Right kidney (tissue), 1 donor: ENCODE measurements at regions not wholly inside any gene's neighbourhood (a gene's known extent, or its start where the extent isn't known, plus 50 kb on each side); places are given as distances from the start of the nearest gene placed in this dataset.
"Not testable (repeated sequence)": the region's sequence is repeated elsewhere in the genome, so short reads cannot be mapped to it uniquely, and the experiment has no call there.

Experiments used
- DNase-seq: peaks from one replicate; pipeline ENCODE4 v3.0.0-alpha.2; 2016

DNA sequence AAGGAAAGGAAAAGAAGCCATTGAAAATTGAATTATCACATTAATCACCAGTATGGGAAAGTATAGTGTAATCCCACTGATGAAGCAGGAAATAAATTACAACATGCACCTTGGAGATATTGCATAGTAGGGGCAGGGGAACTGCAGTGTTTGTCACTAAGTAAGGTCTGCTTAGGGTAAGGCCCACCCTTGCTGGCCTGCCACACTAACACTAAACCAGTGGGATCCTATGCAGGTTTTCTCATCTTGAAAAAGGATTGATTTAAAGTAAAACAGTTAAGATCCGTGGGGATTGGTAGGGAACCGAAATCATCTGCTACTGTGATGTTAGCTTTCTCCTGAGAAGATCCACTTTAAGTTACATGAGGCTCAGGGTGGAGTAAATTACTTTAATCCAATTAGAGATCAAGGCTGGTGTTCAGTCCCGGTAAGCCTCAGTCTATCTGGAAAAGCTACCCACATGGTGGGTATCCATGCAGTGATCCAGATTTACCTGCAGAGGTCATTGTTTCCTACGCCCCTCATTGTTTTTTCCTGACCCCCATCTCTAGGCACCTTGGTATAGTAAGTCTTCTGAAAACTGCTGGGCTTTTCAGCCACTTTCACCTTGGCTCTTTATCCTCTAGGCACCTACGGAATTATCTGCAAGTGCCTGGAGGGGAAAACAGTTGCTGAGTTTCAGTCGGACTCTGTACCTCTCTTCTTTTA, 1014.9 kb upstream of the ATXN8OS start:
- DNase-seq: no peak

DNA sequence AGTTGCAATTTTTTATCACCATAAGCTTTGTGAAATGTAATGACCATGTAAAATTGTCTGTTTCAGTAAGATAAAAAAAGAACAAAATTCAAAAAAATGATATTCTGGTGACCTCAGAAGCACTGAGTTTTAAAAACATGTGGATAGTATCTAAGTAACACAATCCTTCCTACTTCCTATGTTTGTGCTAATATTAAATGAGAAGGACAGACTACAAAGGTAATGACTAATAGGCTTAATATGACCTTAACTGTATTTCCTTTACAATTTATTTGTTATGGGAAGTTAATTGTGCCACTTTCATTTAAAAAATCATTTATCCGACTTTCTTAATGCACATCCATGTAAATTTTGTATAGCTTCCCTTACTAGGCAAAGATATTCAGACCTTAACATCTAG, 1030.4 kb upstream of the ATXN8OS start:
- DNase-seq: no peak

DNA sequence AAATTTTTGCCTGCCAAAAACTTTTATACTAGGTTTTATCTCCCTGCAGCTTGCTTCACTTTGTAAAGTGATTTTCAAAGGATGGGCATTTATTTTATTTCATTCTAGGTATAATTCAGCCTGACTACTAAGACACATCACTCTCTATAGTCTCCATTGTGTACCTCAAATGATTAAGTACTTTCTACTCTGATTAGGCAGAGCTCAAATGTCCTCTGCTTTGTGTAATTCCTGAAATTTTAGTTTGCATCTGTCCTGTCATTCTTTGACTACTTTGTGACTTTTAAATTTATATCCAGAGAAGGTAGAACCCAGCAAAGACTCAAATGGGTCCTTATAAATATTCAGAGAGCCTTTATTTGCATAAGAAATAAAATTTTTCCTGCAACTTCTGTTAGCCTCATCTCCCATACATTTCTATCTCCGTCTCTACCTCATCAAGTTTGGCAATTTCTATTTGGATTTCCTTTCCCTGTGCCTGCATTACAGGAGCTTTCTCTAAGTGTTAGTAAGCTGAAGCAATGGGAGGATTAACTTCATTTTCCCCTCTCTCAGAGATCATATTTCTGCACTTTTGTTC, 1038.0 kb upstream of the ATXN8OS start:
- no peak for DNase-seq

DNA sequence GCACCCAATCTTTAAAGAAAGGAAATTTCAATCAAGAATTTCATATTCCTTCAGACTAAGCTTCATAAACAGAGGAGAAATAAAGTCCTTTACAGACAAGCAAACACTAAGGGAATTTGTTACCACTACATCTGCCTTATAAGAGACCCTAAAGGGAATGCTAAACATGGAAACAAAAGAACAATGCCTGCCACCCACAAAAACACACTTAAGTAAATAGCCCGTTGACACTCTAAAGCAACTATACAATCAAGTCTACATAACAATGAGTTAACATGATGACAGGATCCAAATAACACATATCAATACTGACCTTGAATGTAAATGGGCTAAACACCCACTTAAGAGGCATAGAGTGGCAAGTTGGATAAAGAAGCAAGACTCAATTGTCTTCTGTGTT, 1056.9 kb upstream of the ATXN8OS start:
- no peak for DNase-seq

DNA sequence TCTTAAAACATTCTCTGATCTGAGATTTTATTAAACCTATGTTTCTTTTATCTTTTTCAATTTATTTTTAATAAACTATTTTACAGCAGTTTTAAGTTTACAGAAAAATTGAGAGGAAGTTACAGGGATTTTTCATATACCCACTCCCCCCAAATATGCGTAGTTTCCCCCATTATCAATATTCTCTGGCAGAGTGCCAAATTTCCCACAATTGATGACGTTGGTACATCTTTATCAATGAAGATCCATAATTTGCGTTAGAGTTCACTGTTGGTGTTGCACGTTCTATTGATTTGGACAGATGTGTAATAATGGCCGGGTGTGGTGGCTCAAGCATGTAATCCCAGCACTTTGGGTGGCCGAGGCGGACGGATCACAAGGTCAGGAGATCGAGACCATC, 1063.0 kb upstream of the ATXN8OS start:
- DNase-seq: no peak

DNA sequence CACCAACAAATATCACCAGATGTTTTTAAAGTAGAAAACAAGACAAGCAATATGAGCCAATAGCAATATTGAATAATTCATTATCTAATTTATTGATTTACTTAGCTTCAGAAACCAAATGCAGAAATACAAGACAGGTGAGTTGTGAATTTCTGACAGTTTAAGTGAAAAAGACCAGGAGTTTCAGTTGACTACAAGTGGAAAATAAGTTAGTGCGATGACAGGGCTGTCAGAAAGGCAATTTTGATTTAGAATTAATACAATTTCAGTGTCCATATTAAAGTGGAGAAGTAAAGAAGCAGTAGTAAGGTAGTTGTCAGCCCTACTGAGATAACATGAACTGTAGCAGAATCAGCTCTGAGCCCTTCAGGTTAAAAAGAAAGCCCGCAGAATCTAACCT, 1066.7 kb upstream of the ATXN8OS start:
- no peak for DNase-seq

DNA sequence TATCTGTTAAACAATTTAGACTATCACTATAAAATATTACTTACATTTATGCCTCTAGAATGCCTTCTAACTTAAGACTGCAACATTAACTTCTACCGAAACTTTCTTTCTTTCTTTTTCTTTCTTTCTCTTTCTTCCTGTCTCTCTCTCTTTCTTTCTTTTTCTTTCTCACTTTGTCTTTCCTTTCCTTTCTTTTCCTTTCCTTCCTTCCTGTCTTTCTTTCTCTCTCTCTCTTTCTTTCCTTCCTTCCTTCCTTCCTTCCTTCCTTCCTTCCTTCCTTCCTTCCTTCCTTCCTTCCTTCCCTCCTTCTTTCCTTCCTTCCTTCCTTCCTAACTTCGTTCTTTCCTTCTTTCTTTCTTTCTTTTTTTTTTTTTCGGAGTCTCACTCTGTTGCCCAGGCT, 1071.9 kb upstream of the ATXN8OS start:
- no peak for DNase-seq

DNA sequence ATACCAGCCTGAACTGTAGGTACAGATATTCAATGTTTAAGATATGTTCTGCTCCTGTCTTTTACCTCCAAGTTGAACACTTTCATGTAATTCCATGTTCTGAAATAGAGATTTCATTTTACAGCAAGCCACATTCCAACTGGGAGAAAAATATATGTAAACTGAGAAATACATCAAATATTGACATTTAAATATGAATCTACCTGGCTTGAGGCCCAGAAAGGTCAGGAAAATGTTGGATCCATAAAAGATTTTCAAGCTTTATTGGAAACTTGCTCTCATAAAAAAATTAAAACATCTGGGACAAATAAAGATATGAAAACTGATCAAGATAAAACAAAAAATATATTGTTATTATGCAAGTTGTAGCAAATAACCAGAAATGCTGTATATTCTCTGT, 1078.7 kb upstream of the ATXN8OS start:
- DNase-seq: no peak

DNA sequence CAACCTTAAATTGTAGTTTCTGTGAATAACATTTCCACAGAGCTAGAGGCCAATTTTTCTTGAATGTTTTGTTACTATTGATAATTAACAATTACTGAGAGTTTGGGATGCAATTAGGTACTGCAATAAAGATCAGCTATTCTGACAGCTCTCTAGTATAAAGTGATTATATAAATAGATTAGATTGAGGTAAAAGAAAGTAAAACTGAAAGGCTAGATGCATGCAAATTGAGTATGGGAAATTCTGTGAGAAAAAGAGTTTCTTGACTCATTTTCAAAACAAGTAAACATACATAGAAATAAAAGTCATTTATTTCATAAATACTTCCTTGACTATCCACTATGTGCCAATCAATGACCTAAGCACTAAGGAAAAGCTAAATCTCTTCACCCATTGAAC, 1087.5 kb upstream of the ATXN8OS start:
- DNase-seq: no peak

DNA sequence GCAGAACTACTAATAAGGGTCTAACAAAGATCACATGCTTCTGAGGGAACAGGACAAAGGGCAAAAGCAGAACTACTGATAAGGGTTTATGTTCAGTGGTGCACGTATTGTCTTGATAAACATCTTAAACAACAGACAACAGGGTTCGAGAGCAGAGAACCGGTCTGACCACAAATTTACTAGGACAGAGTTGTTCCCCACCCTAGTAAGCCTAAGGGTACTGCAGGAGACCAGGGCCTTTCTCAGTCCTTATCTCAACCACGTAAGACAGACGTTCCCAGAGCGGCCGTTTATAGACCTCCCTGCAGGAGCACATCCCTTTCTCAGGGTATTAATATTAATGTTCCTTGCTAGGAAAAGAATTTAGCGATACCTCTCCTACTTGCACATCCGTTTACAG, 1089.5 kb upstream of the ATXN8OS start:
- DNase-seq: not testable (repeated sequence)

DNA sequence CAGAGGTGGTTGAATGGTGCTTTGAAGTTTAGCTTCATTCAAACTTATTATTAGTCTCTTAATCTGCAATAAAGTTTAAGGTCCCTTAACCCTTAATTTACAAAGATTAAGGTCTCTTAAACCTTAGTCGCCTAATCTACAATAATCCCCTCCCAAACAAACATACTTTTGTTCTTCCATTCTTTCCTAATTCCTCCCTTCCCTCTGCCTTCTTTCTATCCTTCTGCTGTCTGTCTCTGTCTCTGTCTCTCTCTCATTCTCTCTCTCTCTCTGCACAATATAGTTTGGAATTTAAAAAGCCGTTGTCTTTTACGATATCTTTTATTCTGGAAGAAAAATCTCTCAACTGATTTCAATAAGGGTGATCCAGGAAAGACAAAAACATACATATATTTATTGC, 1096.8 kb upstream of the ATXN8OS start:
- no peak for DNase-seq

DNA sequence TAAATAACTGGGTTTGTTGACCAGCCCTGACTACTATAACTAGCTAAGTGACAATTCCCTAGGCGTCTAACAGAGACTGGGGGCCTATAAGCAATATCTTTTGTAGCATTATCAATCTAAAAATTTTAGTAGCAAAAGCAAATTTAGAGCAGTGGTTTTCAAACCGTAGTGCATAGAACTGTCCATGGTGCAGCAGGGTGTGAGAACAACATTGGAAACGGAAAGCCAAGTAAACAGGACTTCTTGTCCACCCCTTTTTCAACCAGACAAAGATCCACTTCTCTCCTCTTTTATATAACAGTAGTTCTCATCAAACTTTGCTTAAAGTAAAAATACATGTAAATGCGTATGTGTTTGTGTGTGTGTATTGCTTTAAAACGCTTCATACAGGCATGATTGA, 1099.1 kb upstream of the ATXN8OS start:
- no peak for DNase-seq

DNA sequence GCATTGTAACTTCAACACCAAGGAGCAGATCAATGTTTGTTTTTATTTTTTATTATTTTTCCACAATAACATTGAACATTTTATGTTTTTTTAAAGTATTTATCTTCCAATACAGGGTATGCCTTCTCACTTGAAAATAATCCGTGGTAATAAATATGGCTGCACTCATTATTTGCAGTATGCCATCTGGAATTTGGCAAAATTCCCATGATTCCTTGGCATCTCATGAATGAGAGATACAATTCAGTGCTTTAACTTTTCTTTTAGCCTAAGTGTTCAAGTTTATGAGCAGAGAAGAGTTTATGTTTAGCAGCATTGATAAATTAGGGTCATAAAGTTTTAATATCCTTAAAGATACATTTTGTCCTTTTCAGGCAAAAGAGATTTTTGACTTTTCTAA, 1109.6 kb upstream of the ATXN8OS start:
- no peak for DNase-seq

DNA sequence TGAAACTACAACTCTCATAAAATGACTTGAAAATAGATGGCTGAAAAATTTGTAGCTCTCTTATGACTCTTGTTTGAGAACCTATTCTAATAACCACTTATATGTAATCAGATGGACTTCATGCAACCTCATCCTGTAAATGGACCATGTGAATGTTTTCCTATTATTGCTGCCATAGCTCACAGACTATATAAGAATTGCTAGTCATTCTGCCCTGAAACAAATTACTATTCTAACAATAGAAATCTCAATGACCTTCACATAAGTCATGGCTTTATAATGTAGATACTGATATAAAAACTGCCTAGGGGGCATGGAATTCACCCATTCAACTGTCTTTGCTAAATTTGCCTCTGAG, 1111.0 kb upstream of the ATXN8OS start:
- no peak for DNase-seq

DNA sequence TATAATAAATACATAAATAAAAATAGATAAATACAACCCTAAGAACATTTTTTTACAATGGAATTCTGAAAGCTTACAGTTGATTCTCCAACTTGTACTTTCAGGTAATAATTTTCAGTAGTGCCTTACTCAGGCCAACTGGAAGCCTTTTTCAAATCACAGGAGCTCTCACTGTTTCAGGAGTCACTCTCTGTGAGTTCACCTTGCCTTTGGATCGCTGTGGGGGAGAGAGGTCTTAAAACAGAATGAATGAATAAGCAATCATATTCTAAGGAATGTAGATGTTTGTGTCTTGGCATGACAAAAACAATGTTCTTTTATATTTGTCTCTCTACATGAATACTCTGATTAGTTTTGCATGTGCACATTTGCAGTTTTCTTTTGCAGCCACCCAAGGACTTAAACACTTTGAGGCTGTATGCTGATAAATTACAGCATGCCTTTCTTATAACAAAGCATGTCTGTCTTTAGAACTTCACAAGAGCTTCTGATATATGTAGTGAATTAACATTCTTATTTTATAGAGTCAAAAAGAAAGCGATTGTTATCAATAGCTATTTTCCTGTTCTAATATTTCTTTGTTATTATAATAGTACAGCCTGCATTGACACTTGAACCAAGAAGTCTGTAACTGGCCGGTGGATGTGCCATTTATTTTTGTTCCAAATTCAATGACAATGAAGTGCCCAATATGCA, 1111.5 kb upstream of the ATXN8OS start:
- DNase-seq: no peak

DNA sequence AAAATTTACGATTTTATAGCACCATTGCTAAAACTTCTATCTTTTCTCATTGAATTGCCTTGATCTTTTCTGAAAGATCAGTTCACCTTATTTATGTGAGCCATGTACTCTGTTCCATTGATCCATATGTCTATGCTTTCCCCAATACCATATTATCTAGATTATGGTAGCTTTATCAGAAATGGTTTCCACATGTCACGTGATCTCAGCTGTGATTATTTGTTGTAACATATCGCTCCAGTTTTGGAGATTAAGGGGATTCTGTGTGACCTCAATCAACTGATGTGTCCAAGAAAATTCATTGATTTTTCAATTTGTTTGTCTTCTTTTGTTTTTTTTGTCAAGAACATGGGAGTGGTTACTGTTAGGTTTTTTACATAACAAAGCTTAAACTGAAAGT, 1114.5 kb upstream of the ATXN8OS start:
- no peak for DNase-seq

DNA sequence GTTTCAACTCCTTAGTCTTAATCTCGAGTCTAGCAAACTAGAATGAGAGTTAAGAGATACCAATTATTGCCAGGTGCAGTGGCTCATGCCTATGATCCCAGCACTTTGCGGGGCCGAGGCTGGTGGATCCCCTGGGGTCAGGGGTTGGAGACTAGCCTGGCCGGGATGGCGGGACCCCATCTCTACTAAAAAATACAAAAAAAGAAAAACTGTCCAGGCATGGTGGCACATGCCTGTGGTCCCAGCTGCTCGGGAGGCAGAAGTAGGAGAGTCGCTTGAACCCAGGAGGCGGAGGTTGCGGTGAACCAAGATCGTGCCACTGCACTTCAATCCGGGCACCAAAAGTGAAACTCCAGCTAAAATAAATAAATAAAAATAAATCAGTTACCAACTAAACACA, 1119.5 kb upstream of the ATXN8OS start:
- no peak for DNase-seq

DNA sequence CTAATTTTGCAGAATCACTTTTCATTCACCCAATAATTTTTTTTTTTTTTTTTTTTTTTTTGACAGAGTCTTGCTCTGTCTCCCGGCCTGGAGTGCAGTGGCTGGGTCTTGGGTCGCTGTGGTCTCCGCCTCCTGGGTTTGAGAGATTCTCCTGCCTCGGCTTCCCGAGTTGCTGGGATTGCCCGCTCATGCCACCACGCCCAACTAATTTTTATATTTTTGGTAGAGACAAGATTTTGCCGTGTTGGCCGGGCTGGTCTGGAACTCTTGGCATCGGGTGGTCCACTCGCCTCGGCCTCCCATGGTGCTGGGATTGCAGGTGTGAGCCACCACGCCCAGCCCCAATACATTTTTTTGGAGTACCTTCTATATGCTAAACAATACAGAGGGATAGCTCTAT, 1120.0 kb upstream of the ATXN8OS start:
- no peak for DNase-seq

DNA sequence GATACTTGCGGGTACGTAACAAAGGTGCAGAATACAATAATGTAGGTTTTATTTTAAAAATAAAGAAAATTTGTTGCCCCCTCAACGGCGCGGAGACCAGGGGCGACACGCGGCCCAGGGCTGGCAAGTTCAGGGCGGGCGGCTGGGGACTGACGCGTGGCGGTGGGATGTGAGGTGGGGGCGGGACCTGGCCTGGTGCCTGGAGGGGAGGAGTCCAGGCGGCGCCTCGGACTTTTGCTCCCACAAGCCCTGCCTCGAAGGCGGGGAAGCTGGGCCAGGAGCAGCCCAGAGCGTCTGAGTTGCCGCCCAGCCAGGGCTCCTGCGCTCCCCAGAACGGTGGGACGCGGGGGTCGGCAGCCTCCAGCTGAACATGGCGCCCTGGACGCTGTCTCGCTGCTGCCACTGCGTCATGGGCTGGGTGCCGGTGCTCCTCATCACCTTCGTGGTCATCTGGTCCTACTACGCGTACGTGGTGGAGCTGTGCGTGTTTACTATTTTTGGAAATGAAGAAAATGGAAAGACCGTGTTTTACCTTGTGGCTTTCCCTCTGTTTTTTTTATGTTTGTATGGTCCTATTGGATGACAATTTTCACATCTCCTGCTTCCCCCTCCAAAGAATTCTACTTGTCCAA, 1122.8 kb upstream of the ATXN8OS start:
- DNase-seq: no peak

DNA sequence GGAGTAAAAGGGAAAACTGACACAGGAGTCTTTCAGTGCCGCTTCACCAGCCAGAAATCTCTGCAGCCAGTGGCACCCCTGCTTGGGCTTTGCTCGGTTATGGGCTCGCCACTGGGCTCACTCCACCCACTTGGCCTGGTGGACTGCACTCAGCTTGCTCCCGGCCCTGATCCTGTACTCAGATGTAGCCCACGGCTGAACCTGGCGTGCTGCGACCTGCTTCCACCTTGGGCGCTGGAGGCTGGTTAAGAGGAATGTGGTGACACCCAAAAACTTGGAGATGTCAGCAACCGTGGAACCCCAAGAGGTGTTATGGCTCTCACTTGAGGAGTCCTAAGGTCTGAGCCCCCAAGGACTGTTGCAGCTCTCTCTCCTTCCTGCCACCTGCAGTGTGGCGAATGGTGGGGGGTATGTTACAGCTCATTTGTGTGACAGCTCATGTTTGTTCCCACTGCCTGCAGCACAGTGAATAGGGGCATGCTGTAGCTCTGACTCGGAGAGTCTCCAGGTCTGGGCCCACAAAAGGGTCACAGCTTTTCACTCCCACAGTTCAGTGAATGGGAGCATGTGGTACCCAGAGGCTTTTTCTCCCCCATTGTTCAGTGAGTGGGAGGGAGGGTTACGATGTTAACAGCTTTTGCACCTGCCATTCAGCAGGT, 1124.5 kb upstream of the ATXN8OS start:
- no peak for DNase-seq

DNA sequence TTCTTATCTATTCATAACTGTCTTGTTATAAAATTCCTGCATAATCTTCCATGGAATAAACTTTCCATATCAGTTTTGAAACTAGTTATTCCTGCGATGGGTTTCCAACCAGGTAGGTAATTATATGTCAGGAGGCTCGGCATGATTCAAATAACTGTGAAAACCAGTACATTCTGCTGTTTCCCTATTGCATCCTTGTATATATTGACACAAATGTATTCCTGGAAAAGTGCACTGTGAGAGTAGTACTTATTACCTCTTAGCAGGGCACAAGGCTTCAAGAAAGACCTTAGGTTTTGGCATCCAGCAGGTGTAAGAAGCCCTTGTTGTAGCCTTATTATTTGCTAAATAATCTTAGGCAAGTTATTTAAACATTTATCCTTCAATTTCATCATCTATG, 1131.3 kb upstream of the ATXN8OS start:
- no peak for DNase-seq

DNA sequence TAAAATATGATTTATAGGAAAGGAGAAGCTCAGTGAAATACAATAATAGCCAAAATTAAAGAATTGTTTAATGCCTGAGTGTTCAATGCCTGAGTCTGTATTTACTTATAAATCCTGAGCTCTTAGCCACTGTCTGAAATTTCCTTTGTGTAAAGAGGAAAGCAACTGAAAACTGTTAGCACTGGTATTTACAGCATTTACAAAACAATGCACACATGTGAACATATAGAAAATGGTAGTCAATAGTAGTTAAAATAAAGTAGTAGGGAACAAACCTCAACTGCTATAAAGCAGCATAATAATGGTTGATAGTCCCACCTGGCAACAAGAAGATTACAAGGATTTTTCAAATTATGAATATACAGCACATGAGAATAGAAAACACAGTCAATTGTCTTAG, 1137.1 kb upstream of the ATXN8OS start:
- no peak for DNase-seq

DNA sequence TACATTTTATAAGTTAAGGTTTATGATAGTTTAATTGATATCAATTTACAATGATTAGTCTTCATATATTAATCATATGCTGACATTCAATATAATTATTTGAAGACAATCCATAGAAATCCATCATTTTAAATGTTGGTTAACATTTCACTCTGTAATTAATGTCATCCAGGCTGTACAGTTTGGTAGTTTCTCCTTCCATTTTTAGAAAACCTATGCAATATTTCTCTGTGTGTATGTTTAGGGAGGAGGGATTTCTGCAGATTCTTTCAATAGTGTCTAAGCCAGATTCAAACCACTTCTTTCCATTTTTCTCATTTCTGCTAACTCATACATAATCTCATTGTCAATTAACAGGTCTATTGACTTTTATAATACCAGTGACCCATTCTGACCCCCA, 1159.0 kb upstream of the ATXN8OS start:
- DNase-seq: no peak
